ENCODE measurements at regions not wholly inside any gene's neighbourhood (a gene's known extent, or its start where the extent isn't known, plus 50 kb on each side); places are given as distances from the start of the nearest gene placed in this dataset.

GRCh38 chr3:193764959-193765358, 172.0 kb downstream of the OPA1 start:
- ATAC-seq (ENCODE audit: low read depth) (no peak), DNase-seq (ENCODE audit: low spot score) (no peak)
- Histone ChIP-seq H3K4me1 (ENCODE audit: insufficient read depth, poor library complexity, severe bottlenecking) (no peaks in the 10 kb centered on the region), H3K4me3 (ENCODE audit: severe bottlenecking) (no peak overlapping the region), H3K36me3 (ENCODE audit: low read depth) (no peaks in the 10 kb centered on the region), H3K27ac (ENCODE audit: poor library complexity, severe bottlenecking) (no peak overlapping the region), H3K9me3 (ENCODE audit: severe bottlenecking) (no peaks in the 10 kb centered on the region), H3K27me3 (ENCODE audit: insufficient read depth, poor library complexity, severe bottlenecking) (no peaks in the 10 kb centered on the region)
- TF ChIP-seq CTCF (IDR thresholded peaks at IDR 0.05; ENCODE audit: poor library complexity, severe bottlenecking), result no peak

GRCh38 chr3:193767353-193768069, 174.5 kb downstream of the OPA1 start:
- no peak for TF ChIP-seq CTCF (IDR thresholded peaks at IDR 0.05; ENCODE audit: poor library complexity, severe bottlenecking)
- Histone ChIP-seq H3K27me3 (ENCODE audit: insufficient read depth, poor library complexity, severe bottlenecking) (no peaks in the 10 kb centered on the region), H3K9me3 (ENCODE audit: severe bottlenecking) (no peaks in the 10 kb centered on the region), H3K4me1 (ENCODE audit: insufficient read depth, poor library complexity, severe bottlenecking) (no peaks in the 10 kb centered on the region), H3K27ac (ENCODE audit: poor library complexity, severe bottlenecking) (no peak overlapping the region), H3K36me3 (ENCODE audit: low read depth) (no peaks in the 10 kb centered on the region), H3K4me3 (ENCODE audit: severe bottlenecking) (no peak overlapping the region)
- ATAC-seq (ENCODE audit: low read depth), result no peak
- no peak for DNase-seq (ENCODE audit: low spot score)

GRCh38 chr3:193768070-193768394, 175.0 kb downstream of the OPA1 start:
- H3K4me3 ChIP-seq (ENCODE audit: severe bottlenecking), result no peak overlapping the region
- ATAC-seq (ENCODE audit: low read depth) (peak; percentile 68; the same call in 2 of the 3 replicates), DNase-seq (ENCODE audit: low spot score) (no peak)
- H3K36me3 ChIP-seq (ENCODE audit: low read depth), result no peaks in the 10 kb centered on the region
- H3K27ac ChIP-seq (ENCODE audit: poor library complexity, severe bottlenecking), result no peak overlapping the region
- no peaks in the 10 kb centered on the region for H3K9me3 ChIP-seq (ENCODE audit: severe bottlenecking)
- H3K4me1 ChIP-seq (ENCODE audit: insufficient read depth, poor library complexity, severe bottlenecking), result no peaks in the 10 kb centered on the region
- no peaks in the 10 kb centered on the region for H3K27me3 ChIP-seq (ENCODE audit: insufficient read depth, poor library complexity, severe bottlenecking)
- no peak for TF ChIP-seq CTCF (IDR thresholded peaks at IDR 0.05; ENCODE audit: poor library complexity, severe bottlenecking)

GRCh38 chr3:193769437-193769836, 176.4 kb downstream of the OPA1 start:
- no peak for TF ChIP-seq CTCF (IDR thresholded peaks at IDR 0.05; ENCODE audit: poor library complexity, severe bottlenecking)
- Histone ChIP-seq H3K9me3 (ENCODE audit: severe bottlenecking) (no peaks in the 10 kb centered on the region), H3K36me3 (ENCODE audit: low read depth) (no peaks in the 10 kb centered on the region), H3K4me3 (ENCODE audit: severe bottlenecking) (no peak overlapping the region), H3K27ac (ENCODE audit: poor library complexity, severe bottlenecking) (no peak overlapping the region), H3K27me3 (ENCODE audit: insufficient read depth, poor library complexity, severe bottlenecking) (no peaks in the 10 kb centered on the region), H3K4me1 (ENCODE audit: insufficient read depth, poor library complexity, severe bottlenecking) (no peaks in the 10 kb centered on the region)
- ATAC-seq (ENCODE audit: low read depth), result no peak
- no peak for DNase-seq (ENCODE audit: low spot score)

GRCh38 chr3:193771011-193771652, 178.1 kb downstream of the OPA1 start:
- no peak for ATAC-seq (ENCODE audit: low read depth)
- TF ChIP-seq CTCF (IDR thresholded peaks at IDR 0.05; ENCODE audit: poor library complexity, severe bottlenecking), result no peak

More at GRCh38 chr3:193771011-193771652, 178.1 kb downstream of the OPA1 start:
- no peaks in the 10 kb centered on the region for H3K27me3 ChIP-seq (ENCODE audit: insufficient read depth, poor library complexity, severe bottlenecking)
- no peaks in the 10 kb centered on the region for H3K9me3 ChIP-seq (ENCODE audit: severe bottlenecking)
- H3K4me1 ChIP-seq (ENCODE audit: insufficient read depth, poor library complexity, severe bottlenecking), result no peaks in the 10 kb centered on the region
- no peak overlapping the region for H3K27ac ChIP-seq (ENCODE audit: poor library complexity, severe bottlenecking)
- no peak overlapping the region for H3K4me3 ChIP-seq (ENCODE audit: severe bottlenecking)
- DNase-seq (ENCODE audit: low spot score), result no peak
- H3K36me3 ChIP-seq (ENCODE audit: low read depth), result no peaks in the 10 kb centered on the region

Data from RWPE2 (cell line).